ENCODE measurements at regions not wholly inside any gene's neighbourhood (a gene's known extent, or its start where the extent isn't known, plus 50 kb on each side); places are given as distances from the start of the nearest gene placed in this dataset.

GRCh38 chr5:21221616-21222015 lies 1233.6 kb upstream of the CDH18 start:
- TF ChIP-seq POLR2A (IDR thresholded peaks at IDR 0.05; ENCODE audit: low read length) (no peak), GATA1 (IDR thresholded peaks at IDR 0.05; ENCODE audit: low read depth, low read length) (no peak)
